ENCODE measurements at regions not wholly inside any gene's neighbourhood (a gene's known extent, or its start where the extent isn't known, plus 50 kb on each side); places are given as distances from the start of the nearest gene placed in this dataset.
"Not testable (repeated sequence)": the region's sequence is repeated elsewhere in the genome, so short reads cannot be mapped to it uniquely, and the experiment has no call there.

DNA sequence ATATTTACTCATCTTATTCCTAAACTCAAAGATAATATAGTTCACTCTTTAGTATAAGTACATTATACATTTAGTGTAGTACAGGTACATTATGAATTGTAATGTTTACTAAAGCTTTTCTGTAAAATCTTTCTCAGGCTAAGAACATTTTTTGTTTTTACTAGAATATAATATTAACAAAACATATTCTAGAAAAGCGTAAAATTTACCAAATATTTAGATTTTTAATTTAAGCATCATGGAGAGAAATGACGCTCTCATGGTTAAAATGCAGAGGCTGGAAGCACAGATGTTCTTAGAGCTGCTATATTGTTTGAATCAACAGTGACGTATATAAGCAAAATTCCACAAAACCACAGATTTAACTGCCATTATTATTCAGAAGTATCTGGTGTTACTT lies 54.7 kb upstream of the NBPF15 start:
- DNase-seq (ENCODE audit: low read depth in 2 of 2, low spot score in 1 of 2) = not testable (repeated sequence)

DNA sequence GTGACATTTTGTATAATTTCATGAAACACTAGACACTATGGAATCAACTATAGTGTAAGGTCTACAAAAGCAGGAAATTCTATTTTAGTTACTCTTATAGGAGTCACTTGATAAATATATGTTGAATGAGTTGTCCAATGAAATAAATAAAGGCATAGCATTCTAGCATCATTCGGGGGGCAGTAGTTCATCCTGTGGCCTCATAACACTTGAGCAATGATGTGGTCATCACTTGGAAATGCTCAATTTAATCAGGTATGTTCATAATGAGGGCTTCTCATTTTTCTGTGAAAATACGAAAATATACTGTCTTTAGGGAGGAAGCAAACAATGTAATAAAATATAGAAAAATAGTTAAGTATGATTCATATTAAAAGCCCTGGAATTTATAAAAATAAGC lies 55.4 kb upstream of the NBPF15 start:
- DNase-seq (ENCODE audit: low read depth in 2 of 2, low spot score in 1 of 2) = not testable (repeated sequence)

DNA sequence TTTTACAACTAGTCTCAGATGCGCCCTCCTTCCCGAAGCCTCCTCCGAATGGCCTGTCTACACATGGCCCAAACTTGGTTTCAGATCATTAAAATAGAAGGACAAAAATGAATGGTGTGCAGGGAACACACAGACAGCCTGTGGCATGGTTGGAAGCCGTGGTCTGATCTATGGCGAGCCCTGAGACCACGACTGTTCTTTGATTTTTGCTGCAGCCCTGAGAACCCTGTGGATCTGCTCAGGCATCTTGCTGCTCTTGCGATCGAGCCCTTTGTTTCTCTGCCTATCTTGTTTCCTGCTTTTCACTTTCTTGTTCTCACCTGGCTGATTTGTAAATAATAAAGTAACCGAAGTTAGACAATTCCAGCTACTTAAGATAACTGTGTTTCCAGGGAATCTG lies 57.0 kb upstream of the NBPF15 start:
- not testable (repeated sequence) for DNase-seq (ENCODE audit: low read depth in 2 of 2, low spot score in 1 of 2)

DNA sequence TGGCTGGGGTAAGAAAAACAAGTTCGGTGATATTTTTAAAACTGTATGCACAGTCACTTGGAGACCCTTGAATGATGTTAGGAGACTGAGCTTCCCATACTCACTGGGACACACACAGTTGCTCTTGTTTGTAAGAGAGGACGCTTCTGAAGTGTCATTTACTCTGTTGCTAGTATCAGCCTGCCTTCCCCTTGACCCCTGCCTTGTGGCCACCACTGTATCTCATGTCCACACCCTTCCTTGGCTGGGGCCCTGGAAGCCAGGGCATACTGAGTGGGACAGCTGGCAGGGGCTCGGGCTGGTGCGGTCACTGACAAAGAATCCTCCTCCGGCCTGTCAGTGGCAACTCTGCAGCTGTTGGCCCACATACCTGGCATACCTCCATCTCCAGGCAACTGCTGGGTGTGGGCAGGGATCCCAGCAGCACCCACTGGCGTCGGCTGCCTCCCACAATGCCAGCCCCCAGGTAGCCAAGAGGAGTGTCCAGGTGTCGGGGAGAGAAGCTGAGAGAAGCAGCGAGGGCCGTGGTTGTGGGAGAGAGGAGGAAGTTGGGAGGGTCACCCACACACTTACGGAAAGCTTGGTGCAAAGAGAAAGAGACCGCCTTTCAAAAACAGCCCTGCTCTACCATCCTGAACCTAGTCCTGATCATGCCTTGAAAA lies 58.2 kb upstream of the NBPF15 start:
- DNase-seq (ENCODE audit: low read depth in 2 of 2, low spot score in 1 of 2) = not testable (repeated sequence)

DNA sequence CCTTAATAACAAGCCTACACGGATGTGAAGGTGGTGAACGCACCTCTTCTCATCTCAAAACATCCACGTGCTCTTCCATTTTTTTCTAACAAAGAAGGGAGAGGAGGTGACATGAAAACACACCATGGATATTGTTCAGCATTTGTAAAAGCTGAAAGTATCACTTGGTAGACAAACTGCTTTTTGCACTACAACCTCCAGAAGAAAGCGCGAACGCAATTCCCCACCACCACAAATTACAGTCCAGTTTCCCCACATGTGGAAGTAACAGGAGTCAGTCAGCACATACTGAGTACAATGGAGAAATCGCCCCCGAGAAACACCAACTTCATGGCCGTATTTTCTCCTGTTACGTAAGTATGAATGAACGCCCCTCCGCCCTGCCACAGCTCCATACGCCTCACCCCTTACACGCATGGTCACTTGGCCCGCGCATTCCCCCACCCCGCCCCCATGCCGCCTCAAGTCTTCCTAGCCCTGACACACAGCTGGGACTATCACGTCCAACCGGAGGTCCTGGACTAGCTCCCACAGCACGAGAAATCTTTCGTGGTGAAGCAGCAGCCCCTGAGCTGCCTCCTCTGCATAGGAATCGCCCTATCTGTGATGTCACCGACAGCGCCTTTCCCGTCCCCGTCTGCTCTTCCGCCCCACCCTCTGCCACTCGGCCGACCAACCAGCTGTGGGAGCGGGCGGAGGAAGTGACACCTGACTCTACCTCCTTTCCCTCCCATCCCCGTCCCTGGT lies 62.4 kb upstream of the NBPF15 start:
- peak in 1 of 2 donors; percentile 17 for DNase-seq (ENCODE audit: low read depth in 2 of 2, low spot score in 1 of 2)

DNA sequence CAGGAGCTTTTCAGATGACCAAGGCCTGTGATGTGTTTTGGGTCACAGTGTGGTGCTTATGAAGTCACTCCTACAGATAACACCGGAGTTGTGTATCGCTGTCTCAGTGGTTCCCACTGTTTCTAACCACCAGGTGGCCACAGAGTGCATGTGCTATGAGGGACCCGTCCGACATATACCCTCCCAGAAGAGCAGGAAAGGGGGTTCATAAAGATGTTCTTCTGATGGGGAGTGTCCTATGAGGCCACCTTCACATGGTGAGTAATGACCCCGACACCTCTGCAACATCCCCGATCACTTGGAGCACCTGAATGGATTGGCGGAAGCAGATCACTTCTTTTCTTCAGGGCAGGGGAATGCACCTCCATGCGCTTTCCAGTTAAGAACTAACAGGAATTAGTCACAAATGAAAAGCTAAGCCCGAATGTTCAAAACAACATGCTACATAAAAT lies 60.5 kb upstream of the PPIAL4F start:
- not testable (repeated sequence) for DNase-seq (ENCODE audit: low read depth in 2 of 2, low spot score in 1 of 2)

DNA sequence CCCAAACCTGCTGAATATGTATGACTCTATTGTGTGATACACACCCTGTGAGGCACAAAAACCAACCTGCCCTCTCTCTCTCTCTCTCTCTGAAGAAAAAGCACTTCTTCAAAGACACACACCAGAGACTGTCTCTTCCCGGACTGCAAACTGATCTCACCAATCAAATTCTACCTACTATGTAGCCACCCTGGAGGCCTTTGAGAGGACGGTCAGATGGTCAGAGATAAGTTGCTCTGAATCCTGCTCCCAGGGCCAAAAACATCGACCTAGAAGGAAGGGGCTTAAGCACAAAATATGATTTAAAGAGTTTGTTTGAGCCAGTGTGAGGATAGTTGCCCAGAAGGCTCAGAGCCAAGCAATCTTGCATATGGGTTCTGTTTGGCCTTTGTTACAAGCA lies 59.2 kb upstream of the PPIAL4F start:
- not testable (repeated sequence) for DNase-seq (ENCODE audit: low read depth in 2 of 2, low spot score in 1 of 2)

DNA sequence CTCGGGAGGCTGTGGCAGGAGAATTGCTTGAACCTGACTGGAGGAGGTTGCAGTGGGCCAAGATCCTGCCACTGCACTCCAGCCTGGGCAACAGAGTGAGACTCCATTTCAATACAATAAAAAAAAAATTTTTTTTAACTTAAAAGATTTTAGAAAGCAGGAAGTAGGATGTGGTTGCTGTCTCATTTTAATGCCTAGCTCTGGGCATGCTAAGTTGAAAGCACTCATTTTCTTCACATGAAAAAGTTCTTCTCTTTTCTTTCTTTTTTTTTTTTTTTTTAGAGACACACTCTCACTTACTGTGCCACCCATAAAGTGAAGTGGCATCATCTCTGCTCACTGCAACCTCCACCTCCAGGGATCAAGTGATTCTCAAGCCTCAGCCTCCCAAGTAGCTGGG lies 58.4 kb upstream of the PPIAL4F start:
- DNase-seq (ENCODE audit: low read depth in 2 of 2, low spot score in 1 of 2) = not testable (repeated sequence)

DNA sequence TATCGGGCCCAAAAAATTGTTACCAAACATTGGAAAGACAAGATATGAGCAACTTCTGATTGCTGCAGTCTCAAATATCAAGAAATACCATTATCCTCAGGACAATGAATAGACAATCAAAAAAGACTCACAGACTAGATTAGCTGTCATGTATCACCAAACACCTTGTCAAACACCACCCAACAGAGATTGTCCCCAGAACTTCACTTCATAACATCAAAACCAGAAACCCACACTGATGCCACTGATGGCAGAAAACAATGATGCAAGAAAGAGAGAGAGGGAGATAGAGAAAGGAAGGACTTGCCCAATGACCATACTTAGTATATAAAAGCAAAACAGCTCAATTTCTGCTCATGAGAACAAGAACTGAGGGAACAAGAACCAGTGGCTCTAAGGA lies 56.0 kb upstream of the PPIAL4F start:
- not testable (repeated sequence) for DNase-seq (ENCODE audit: low read depth in 2 of 2, low spot score in 1 of 2)

DNA sequence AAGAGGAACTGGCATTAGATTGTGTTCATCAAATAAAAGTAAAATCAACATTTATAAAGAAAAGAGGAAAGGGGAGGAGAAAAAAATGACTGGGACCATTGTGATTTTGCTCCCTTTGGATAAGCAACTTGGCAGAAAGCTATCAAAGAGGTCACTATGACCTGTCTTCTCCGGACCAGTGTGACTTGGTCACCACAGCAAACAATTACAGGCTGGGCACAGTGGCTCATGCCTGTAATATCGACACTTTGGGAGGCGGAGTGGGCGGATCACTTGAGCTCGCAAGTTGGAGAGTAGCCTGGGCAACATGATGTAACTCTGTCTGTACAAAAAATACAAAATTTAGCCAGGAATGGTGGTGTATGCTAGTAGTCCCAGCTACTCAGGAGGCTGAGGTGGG lies 55.5 kb upstream of the PPIAL4F start:
- not testable (repeated sequence) for DNase-seq (ENCODE audit: low read depth in 2 of 2, low spot score in 1 of 2)

DNA sequence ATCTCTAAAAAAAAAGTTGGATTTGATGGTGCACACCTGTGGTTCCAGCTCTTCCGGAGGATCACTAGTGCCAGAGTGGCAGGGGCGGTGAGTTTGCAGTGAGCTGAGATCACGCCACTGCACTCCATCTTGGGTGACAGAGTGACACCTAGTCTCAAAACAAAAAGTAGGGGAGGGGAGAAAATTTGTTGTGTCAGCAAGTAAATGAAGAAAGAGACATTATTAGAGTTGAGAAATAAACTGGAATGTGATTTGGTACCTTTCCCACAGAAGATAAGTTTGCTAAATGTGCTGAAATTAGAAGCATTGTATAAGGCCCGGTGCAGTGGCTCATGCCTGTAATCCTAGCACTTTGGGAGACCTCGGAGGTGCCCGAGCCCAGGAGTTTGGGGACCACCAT lies 54.0 kb upstream of the PPIAL4F start:
- DNase-seq (ENCODE audit: low read depth in 2 of 2, low spot score in 1 of 2) = not testable (repeated sequence)

DNA sequence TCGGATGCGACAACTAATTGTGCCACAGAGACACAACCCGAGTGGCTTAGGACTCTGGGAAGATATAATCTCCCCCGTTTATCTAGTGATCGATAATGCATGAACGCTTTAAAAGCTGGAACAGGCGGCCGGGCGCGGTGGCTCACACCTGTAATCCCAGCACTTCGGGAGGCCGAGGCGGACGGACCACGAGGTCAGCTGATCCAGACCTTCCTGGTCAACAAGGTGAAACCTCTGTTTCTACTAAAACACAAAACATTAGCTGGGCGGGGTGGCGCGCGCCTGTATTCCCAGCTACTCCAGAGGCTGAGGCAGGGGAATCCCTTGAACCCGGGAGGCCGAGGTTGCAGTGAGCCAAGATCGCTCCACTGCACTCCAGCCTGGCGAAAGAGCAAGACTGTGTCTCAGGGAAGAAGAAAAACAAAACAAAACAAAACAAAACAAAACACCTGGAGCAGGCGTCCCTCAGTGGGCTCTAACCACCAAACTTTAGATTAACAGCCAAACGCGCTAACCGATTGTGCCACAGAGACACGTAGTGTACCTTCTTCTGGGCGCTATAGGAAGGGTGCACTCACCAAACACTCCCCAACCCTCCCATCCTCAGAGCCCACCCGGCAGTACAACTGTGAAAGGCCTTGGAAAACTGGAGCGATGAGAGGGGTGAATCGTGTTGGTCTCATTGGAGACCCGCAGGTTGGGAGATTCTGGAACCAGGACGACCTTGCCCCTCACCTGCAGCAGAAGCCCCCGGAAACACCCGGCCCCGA lies 53.3 kb upstream of the PPIAL4F start:
- not testable (repeated sequence) for DNase-seq (ENCODE audit: low read depth in 2 of 2, low spot score in 1 of 2)
